ENCODE measurements at regions not wholly inside any gene's neighbourhood (a gene's known extent, or its start where the extent isn't known, plus 50 kb on each side); places are given as distances from the start of the nearest gene placed in this dataset.

DNA sequence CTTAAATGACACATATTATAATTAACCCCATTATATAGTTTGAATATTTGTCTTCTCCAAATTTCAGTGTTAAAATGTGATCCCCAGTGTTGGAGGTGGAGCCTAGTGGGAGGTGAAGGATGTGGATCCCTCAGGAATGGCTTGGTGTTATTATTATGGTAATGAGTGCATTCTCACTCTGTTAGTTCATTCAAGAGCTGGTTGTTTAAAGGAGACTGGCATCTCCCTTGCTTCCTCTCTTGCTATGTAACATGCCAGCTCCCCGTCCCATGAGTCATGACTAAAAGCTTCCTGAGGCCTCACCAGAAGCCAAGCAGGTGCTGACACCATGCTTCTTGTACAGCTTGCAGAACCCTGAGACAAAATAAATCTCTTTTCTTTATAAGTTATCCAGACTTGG lies 1612.7 kb downstream of the AMY1C start:
- no peak for DNase-seq
- in situ Hi-C loops (cut with MboI; ENCODE audit: low sequenced_read_pairs in 4 of 4) (no loop called here), intact Hi-C loops (cut with DNase I; ENCODE audit: low total_unique reads) (no loop called here)
- Histone ChIP-seq H3K4me3 (no peak overlapping the region), H3K27me3 (no peaks in the 10 kb centered on the region), H3K4me1 (no peaks in the 10 kb centered on the region), H3K27ac (no peak overlapping the region), H3K9me3 (no peaks in the 10 kb centered on the region), H3K36me3 (no peaks in the 10 kb centered on the region)
- no peak for TF ChIP-seq CTCF (IDR thresholded peaks at IDR 0.05 in 4 of 5, conservative IDR thresholded peaks at IDR 0.05 in 1 of 5)
- no peak for TF ChIP-seq POLR2A (IDR thresholded peaks at IDR 0.05)
- no peak for ATAC-seq

- Histone ChIP-seq H3K4me1 (no peaks in the 10 kb centered on the region), H3K4me3 (no peak overlapping the region), H3K27ac (no peak overlapping the region), H3K36me3 (no peaks in the 10 kb centered on the region), H3K9me3 (no peaks in the 10 kb centered on the region), H3K27me3 (no peaks in the 10 kb centered on the region)
- TF ChIP-seq POLR2A (IDR thresholded peaks at IDR 0.05) (no peak), CTCF (IDR thresholded peaks at IDR 0.05 in 4 of 5, conservative IDR thresholded peaks at IDR 0.05 in 1 of 5) (no peak)
- ATAC-seq (no peak), DNase-seq (no peak)
- intact Hi-C loops (cut with DNase I; ENCODE audit: low total_unique reads) (no loop called here), in situ Hi-C loops (cut with MboI; ENCODE audit: low sequenced_read_pairs in 4 of 4) (no loop called here)
Observed at GRCh38 chr1:105368446-105368845, 1618.7 kb downstream of the AMY1C start.

GRCh38 chr1:105373681-105374080 lies 1624.0 kb downstream of the AMY1C start:
- Histone ChIP-seq H3K27ac (no peak overlapping the region), H3K4me3 (no peak overlapping the region), H3K9me3 (no peaks in the 10 kb centered on the region), H3K27me3 (no peaks in the 10 kb centered on the region), H3K36me3 (no peaks in the 10 kb centered on the region), H3K4me1 (no peaks in the 10 kb centered on the region)
- intact Hi-C loops (cut with DNase I; ENCODE audit: low total_unique reads) (no loop called here), in situ Hi-C loops (cut with MboI; ENCODE audit: low sequenced_read_pairs in 4 of 4) (no loop called here)
- ATAC-seq, result no peak
- TF ChIP-seq CTCF (IDR thresholded peaks at IDR 0.05 in 4 of 5, conservative IDR thresholded peaks at IDR 0.05 in 1 of 5) (no peak), POLR2A (IDR thresholded peaks at IDR 0.05) (no peak)
- no peak for DNase-seq

GRCh38 chr1:105386489-105386888 lies 1636.8 kb downstream of the AMY1C start:
- Histone ChIP-seq H3K4me1 (no peaks in the 10 kb centered on the region), H3K36me3 (no peaks in the 10 kb centered on the region), H3K27me3 (no peaks in the 10 kb centered on the region), H3K9me3 (no peaks in the 10 kb centered on the region), H3K4me3 (no peak overlapping the region), H3K27ac (no peak overlapping the region)
- ATAC-seq, result no peak
- DNase-seq, result no peak
- in situ Hi-C loops (cut with MboI; ENCODE audit: low sequenced_read_pairs in 4 of 4) (no loop called here), intact Hi-C loops (cut with DNase I; ENCODE audit: low total_unique reads) (no loop called here)
- TF ChIP-seq POLR2A (IDR thresholded peaks at IDR 0.05), result no peak
- no peak for TF ChIP-seq CTCF (IDR thresholded peaks at IDR 0.05 in 4 of 5, conservative IDR thresholded peaks at IDR 0.05 in 1 of 5)

DNA sequence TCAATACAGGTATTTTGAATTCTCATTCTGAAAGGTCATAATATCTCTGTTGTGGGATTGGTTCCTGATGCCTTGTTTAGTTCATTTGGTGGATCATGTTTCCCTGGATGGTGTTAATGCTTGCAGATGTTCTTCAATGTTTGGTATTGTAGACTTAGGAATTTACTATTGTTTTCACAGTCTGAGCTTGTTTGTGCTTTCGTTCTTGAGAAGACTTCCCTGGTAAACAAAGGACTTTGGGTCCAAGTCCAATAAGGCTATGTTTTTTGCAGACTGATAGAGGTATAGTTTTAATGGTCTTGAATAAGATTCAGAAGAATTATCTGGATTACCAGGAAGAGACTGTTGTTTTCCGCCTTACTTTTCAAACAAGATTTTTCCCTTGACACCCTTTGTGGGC lies 1646.3 kb downstream of the AMY1C start:
- no peaks in the 10 kb centered on the region for H3K4me1 ChIP-seq
- H3K4me3 ChIP-seq, result no peak overlapping the region
- TF ChIP-seq POLR2A (IDR thresholded peaks at IDR 0.05) (no peak), CTCF (IDR thresholded peaks at IDR 0.05 in 4 of 5, conservative IDR thresholded peaks at IDR 0.05 in 1 of 5) (no peak)
- H3K27ac ChIP-seq, result no peak overlapping the region
- DNase-seq, result no peak
- intact Hi-C loops (cut with DNase I; ENCODE audit: low total_unique reads) (no loop called here), in situ Hi-C loops (cut with MboI; ENCODE audit: low sequenced_read_pairs in 4 of 4) (no loop called here)
- H3K27me3 ChIP-seq, result no peaks in the 10 kb centered on the region
- no peaks in the 10 kb centered on the region for H3K9me3 ChIP-seq
- H3K36me3 ChIP-seq, result no peaks in the 10 kb centered on the region
- no peak for ATAC-seq
